Left ventricle myocardium inferior (tissue), 1 donor: ENCODE measurements at regions not wholly inside any gene's neighbourhood (a gene's known extent, or its start where the extent isn't known, plus 50 kb on each side); places are given as distances from the start of the nearest gene placed in this dataset.

ENCODE experiments used
- DNase-seq: peaks from one replicate; pipeline ENCODE4 v3.0.0-alpha.2; 2020
- H3K27ac ChIP-seq: fragments of 200-600 bp; replicated peaks from 2 replicates; pipeline ENCODE4 v1.8.0; 2021
- H3K27me3 ChIP-seq: fragments of 200-600 bp; 2 replicates; pipeline ENCODE4 v1.8.0; 2021; ENCODE audit warnings: low read depth
- H3K36me3 ChIP-seq: fragments of 200-600 bp; 2 replicates; pipeline ENCODE4 v1.8.0; 2021
- H3K4me1 ChIP-seq: fragments of 200-600 bp; 2 replicates; pipeline ENCODE4 v1.8.0; 2021
- H3K4me3 ChIP-seq: fragments of 200-600 bp; 2 replicates; pipeline ENCODE4 v1.8.0; 2021; ENCODE audit warnings: mild to moderate bottlenecking, moderate library complexity
- H3K9me3 ChIP-seq: fragments of 200-600 bp; replicated peaks from 2 replicates; pipeline ENCODE4 v1.8.0; 2021
- intact Hi-C: fragments of 100-400 bp; cut with micrococcal nuclease; formaldehyde crosslinking; loops from one replicate; pipeline ENCODE4 v1.11.0; 2022
- TF ChIP-seq, protein P1 (sequence below): fragments of 200-600 bp; IDR thresholded peaks from 2 replicates; pipeline ENCODE4 v1.8.0; 2021; ENCODE audit warnings: antibody characterized with exemption, mild to moderate bottlenecking, borderline replicate concordance
- donor health status: DM: no; HTN: yes; CAD: no; lungs with severe emphysema.

GRCh38 chr2:163264341-163264740, 425.8 kb upstream of the KCNH7 start:
- Histone ChIP-seq H3K27me3 (no peaks in the 10 kb centered on the region), H3K4me3 (no peak overlapping the region), H3K4me1 (no peaks in the 10 kb centered on the region), H3K27ac (no peak overlapping the region), H3K36me3 (no peaks in the 10 kb centered on the region), H3K9me3 (no peaks in the 10 kb centered on the region)
- intact Hi-C loops, result no loop called here
- TF ChIP-seq, protein P1, sequence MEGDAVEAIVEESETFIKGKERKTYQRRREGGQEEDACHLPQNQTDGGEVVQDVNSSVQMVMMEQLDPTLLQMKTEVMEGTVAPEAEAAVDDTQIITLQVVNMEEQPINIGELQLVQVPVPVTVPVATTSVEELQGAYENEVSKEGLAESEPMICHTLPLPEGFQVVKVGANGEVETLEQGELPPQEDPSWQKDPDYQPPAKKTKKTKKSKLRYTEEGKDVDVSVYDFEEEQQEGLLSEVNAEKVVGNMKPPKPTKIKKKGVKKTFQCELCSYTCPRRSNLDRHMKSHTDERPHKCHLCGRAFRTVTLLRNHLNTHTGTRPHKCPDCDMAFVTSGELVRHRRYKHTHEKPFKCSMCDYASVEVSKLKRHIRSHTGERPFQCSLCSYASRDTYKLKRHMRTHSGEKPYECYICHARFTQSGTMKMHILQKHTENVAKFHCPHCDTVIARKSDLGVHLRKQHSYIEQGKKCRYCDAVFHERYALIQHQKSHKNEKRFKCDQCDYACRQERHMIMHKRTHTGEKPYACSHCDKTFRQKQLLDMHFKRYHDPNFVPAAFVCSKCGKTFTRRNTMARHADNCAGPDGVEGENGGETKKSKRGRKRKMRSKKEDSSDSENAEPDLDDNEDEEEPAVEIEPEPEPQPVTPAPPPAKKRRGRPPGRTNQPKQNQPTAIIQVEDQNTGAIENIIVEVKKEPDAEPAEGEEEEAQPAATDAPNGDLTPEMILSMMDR, result no peak
- no peak for DNase-seq

GRCh38 chr2:163259489-163259888, 420.9 kb upstream of the KCNH7 start:
- H3K9me3 ChIP-seq, result no peaks in the 10 kb centered on the region
- no peaks in the 10 kb centered on the region for H3K36me3 ChIP-seq
- H3K4me1 ChIP-seq, result no peaks in the 10 kb centered on the region
- no peak overlapping the region for H3K4me3 ChIP-seq
- intact Hi-C loops, result no loop called here
- no peak for DNase-seq
- no peak overlapping the region for H3K27ac ChIP-seq
- TF ChIP-seq, protein P1, result no peak
- H3K27me3 ChIP-seq, result no peaks in the 10 kb centered on the region

- H3K4me1 ChIP-seq, result no peaks in the 10 kb centered on the region
- intact Hi-C loops, result no loop called here
- H3K9me3 ChIP-seq, result no peaks in the 10 kb centered on the region
- TF ChIP-seq, protein P1, result no peak
- DNase-seq, result no peak
- H3K36me3 ChIP-seq, result no peaks in the 10 kb centered on the region
- H3K27me3 ChIP-seq, result no peaks in the 10 kb centered on the region
- H3K27ac ChIP-seq, result no peak overlapping the region
- no peak overlapping the region for H3K4me3 ChIP-seq
Measured at GRCh38 chr2:163255086-163255485, 416.5 kb upstream of the KCNH7 start.

DNA sequence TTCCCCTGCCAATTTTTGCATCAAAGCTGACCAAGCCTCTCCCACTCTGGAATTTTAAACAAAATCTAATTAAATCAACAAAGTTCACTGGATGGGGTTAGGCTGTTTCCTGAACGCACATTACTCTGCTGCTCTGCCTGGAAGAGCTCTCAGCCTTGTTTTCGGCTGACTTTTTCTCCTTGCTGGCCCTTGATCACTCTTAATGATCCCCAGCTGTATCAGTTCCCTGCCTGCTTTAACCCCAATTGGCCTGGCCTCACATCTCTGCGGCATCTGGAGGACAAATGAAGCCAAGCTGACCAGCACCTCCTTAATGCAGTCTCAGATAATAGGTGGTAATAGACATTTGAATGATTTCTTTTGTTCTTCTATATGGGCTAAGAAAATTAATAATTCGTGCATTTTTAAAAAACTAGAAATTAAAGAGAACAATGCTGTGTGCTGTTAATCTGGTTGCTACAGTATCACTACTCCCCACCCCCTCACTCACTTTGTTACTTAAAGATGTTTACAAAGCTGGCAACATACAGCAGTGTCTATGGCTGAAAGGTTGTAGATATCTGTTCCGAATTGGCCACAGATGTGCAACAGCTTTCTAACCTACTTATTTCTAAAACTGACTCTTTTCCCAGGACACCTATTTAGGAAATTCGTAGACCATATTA, 415.2 kb upstream of the KCNH7 start:
- intact Hi-C loops, result no loop called here
- no peaks in the 10 kb centered on the region for H3K36me3 ChIP-seq
- TF ChIP-seq, protein P1, result no peak
- H3K27ac ChIP-seq, result no peak overlapping the region
- no peaks in the 10 kb centered on the region for H3K4me1 ChIP-seq
- no peak overlapping the region for H3K4me3 ChIP-seq
- H3K27me3 ChIP-seq, result no peaks in the 10 kb centered on the region
- no peaks in the 10 kb centered on the region for H3K9me3 ChIP-seq
- DNase-seq, result no peak

DNA sequence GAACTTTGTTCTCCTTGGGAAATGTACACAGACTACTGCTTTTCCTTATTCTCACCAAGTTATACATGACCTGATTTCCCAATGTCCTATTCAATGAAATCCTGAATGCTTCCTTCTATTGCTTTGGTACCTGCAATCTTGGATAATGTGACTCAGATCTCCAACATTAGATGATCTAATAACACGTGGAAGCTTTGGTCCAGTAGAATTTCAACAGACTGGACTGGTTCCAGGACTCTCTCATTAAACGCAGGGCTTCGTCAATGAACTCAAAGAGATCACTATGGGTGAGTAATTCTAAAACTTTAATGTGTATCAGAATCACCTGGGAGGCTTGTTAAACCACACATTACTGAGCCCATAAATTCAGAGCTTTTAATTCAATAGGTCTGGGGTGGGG, 413.6 kb upstream of the KCNH7 start:
- TF ChIP-seq, protein P1, result no peak
- intact Hi-C loops, result no loop called here
- Histone ChIP-seq H3K4me1 (no peaks in the 10 kb centered on the region), H3K36me3 (no peaks in the 10 kb centered on the region), H3K27ac (no peak overlapping the region), H3K9me3 (no peaks in the 10 kb centered on the region), H3K27me3 (no peaks in the 10 kb centered on the region), H3K4me3 (no peak overlapping the region)
- no peak for DNase-seq
